ENCODE measurements at regions not wholly inside any gene's neighbourhood (a gene's known extent, or its start where the extent isn't known, plus 50 kb on each side); places are given as distances from the start of the nearest gene placed in this dataset.

- H3K27ac ChIP-seq, result no peak overlapping the region
These were observed 1247.9 kb downstream of the JRKL start for GRCh38 chr11:97637701-97638100.

GRCh38 chr11:97638641-97639224 is 1248.9 kb downstream of the JRKL start:
- no peak overlapping the region for H3K4me3 ChIP-seq
- TF ChIP-seq CTCF (IDR thresholded peaks at IDR 0.05) (no peak), POLR2A (IDR thresholded peaks at IDR 0.05) (no peak)
- no peak overlapping the region for H3K27ac ChIP-seq
- 19 to 22% methylated on average over 1 of the region's 1 CpG for WGBS, 2 donors
- H3K27me3 ChIP-seq, result no peaks in the 10 kb centered on the region
- H3K36me3 ChIP-seq, result no peaks in the 10 kb centered on the region
- no peak for DNase-seq
- H3K4me1 ChIP-seq, result no peaks in the 10 kb centered on the region
- H3K9me3 ChIP-seq, result no peaks in the 10 kb centered on the region
- intact Hi-C loops (cut with DNase I), result no loop called here

More at GRCh38 chr11:97637701-97638100, 1247.9 kb downstream of the JRKL start:
- H3K4me1 ChIP-seq, result no peaks in the 10 kb centered on the region
- intact Hi-C loops (cut with DNase I), result no loop called here
- no peaks in the 10 kb centered on the region for H3K36me3 ChIP-seq
- no peak for DNase-seq
- no peaks in the 10 kb centered on the region for H3K9me3 ChIP-seq
- TF ChIP-seq CTCF (IDR thresholded peaks at IDR 0.05), result no peak
- TF ChIP-seq POLR2A (IDR thresholded peaks at IDR 0.05), result no peak
- H3K4me3 ChIP-seq, result no peak overlapping the region
- H3K27me3 ChIP-seq, result no peaks in the 10 kb centered on the region

- no peak overlapping the region for H3K4me3 ChIP-seq
- TF ChIP-seq POLR2A (IDR thresholded peaks at IDR 0.05) (no peak), CTCF (IDR thresholded peaks at IDR 0.05) (no peak)
- H3K27ac ChIP-seq, result no peak overlapping the region
- H3K27me3 ChIP-seq, result no peaks in the 10 kb centered on the region
- H3K9me3 ChIP-seq, result no peaks in the 10 kb centered on the region
- no peaks in the 10 kb centered on the region for H3K36me3 ChIP-seq
- H3K4me1 ChIP-seq, result no peaks in the 10 kb centered on the region
- intact Hi-C loops (cut with DNase I), result no loop called here
- DNase-seq, result no peak
These were observed 1252.2 kb downstream of the JRKL start for GRCh38 chr11:97641988-97642387.

GRCh38 chr11:97645736-97646135 is 1255.9 kb downstream of the JRKL start:
- TF ChIP-seq POLR2A (IDR thresholded peaks at IDR 0.05), result no peak
- no peak for TF ChIP-seq CTCF (IDR thresholded peaks at IDR 0.05)
- WGBS, 2 donors, result 70 to 82% methylated on average over 3 of the region's 3 CpGs
- no peak for DNase-seq
- H3K4me1 ChIP-seq, result no peaks in the 10 kb centered on the region
- no peak overlapping the region for H3K4me3 ChIP-seq
- H3K27ac ChIP-seq, result no peak overlapping the region
- H3K9me3 ChIP-seq, result no peaks in the 10 kb centered on the region
- H3K27me3 ChIP-seq, result no peaks in the 10 kb centered on the region
- H3K36me3 ChIP-seq, result no peaks in the 10 kb centered on the region
- intact Hi-C loops (cut with DNase I), result no loop called here

GRCh38 chr11:97656356-97656755 is 1266.5 kb downstream of the JRKL start:
- no peak for DNase-seq
- Histone ChIP-seq H3K27ac (no peak overlapping the region), H3K4me1 (no peaks in the 10 kb centered on the region), H3K27me3 (no peaks in the 10 kb centered on the region), H3K4me3 (no peak overlapping the region), H3K9me3 (no peaks in the 10 kb centered on the region), H3K36me3 (no peaks in the 10 kb centered on the region)
- 27 to 51% methylated on average over 2 of the region's 2 CpGs for WGBS, 2 donors
- intact Hi-C loops (cut with DNase I), result no loop called here
- TF ChIP-seq CTCF (IDR thresholded peaks at IDR 0.05) (no peak), POLR2A (IDR thresholded peaks at IDR 0.05) (no peak)

All from esophagus squamous epithelium (tissue), 5 donors.